SK-N-SH treated with all-trans-retinoic acid at 6 μM for 48 hours (cell line): ENCODE measurements at regions not wholly inside any gene's neighbourhood (a gene's known extent, or its start where the extent isn't known, plus 50 kb on each side); places are given as distances from the start of the nearest gene placed in this dataset.

ENCODE experiments used
- CSDC2 ChIP-seq: fragments of 250-450 bp; sonication (Bioruptor Pico); IDR thresholded peaks from 2 replicates; pipeline ENCODE4 v1.5.0; 2020; ENCODE audit warnings: mild to moderate bottlenecking, moderate library complexity
- ESRRG ChIP-seq: fragments of 250-450 bp; sonication (Bioruptor Pico); IDR thresholded peaks from 2 replicates; pipeline ENCODE4 v1.6.1; 2021; ENCODE audit warnings: mild to moderate bottlenecking
- ISL1 ChIP-seq: fragments of 250-450 bp; sonication (Bioruptor Pico); IDR thresholded peaks from 2 replicates; pipeline ENCODE4 v2.1.2; 2022; ENCODE audit warnings: mild to moderate bottlenecking, moderate library complexity
- TF ChIP-seq, protein P1 (sequence below): fragments of 250-450 bp; sonication (Bioruptor Pico); IDR thresholded peaks from 2 replicates; pipeline ENCODE4 v1.8.0; 2020; ENCODE audit warnings: mild to moderate bottlenecking, moderate library complexity, borderline replicate concordance

DNA sequence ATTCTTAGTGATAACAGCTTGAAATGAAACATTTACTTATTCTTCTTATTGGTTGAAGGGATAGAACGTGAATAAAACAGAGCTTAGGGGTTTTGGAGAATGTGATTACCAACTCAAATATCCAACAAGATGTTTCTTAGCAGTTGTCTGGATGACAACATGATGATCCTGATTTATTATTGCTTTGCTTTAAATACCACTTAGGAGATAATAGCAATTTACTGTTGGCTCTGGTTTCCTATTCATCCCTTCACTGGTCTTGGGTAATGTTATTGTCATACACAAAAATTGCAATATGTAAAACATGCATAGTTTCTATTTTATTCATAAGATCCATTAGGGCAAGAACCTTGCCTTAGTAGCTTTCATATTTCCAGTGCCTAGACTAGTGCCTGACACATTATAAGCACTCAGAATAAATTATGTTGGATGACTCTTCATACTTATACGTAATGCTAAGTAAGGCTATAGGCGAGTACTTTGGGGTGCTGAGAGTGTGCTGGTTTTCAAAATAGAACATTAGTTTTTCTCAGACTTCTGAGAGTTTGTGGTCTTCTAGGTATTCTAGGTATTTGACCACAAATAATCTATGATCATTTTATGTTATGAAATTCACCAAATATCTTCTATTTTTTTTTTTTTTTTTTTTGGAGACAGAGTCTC lies 58.6 kb upstream of the PGRMC2 start:
- peak; percentile 92 for TF ChIP-seq ISL1 (CRISPR knock-in tag)
- TF ChIP-seq, protein P1, sequence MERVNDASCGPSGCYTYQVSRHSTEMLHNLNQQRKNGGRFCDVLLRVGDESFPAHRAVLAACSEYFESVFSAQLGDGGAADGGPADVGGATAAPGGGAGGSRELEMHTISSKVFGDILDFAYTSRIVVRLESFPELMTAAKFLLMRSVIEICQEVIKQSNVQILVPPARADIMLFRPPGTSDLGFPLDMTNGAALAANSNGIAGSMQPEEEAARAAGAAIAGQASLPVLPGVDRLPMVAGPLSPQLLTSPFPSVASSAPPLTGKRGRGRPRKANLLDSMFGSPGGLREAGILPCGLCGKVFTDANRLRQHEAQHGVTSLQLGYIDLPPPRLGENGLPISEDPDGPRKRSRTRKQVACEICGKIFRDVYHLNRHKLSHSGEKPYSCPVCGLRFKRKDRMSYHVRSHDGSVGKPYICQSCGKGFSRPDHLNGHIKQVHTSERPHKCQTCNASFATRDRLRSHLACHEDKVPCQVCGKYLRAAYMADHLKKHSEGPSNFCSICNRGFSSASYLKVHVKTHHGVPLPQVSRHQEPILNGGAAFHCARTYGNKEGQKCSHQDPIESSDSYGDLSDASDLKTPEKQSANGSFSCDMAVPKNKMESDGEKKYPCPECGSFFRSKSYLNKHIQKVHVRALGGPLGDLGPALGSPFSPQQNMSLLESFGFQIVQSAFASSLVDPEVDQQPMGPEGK (CRISPR knock-in tag) = no peak
- no peak for TF ChIP-seq CSDC2
- no peak for TF ChIP-seq ESRRG (CRISPR knock-in tag)
